ENCODE measurements at regions not wholly inside any gene's neighbourhood (a gene's known extent, or its start where the extent isn't known, plus 50 kb on each side); places are given as distances from the start of the nearest gene placed in this dataset.

- H3K27ac ChIP-seq: no peak overlapping the region
- no peaks in the 10 kb centered on the region for H3K27me3 ChIP-seq
These were observed 286.3 kb downstream of the FGFR2 start for GRCh38 chr10:121311812-121312443.

GRCh38 chr10:121312587-121312986 lies 285.7 kb downstream of the FGFR2 start:
- no peak for DNase-seq
- Histone ChIP-seq H3K4me3 (no peak overlapping the region), H3K9me3 (no peaks in the 10 kb centered on the region), H3K4me1 (no peaks in the 10 kb centered on the region), H3K9ac (ENCODE audit: low read depth in 2 of 2, low read length in 2 of 2) (no peak overlapping the region), H3K27me3 (no peaks in the 10 kb centered on the region), H3K36me3 (no peaks in the 10 kb centered on the region), H3K27ac (no peak overlapping the region)
- TF ChIP-seq CTCF (IDR thresholded peaks at IDR 0.05): no peak
- intact Hi-C loops (cut with DNase I): no loop called here

More at GRCh38 chr10:121311812-121312443, 286.3 kb downstream of the FGFR2 start:
- H3K9ac ChIP-seq (ENCODE audit: low read depth in 2 of 2, low read length in 2 of 2): no peak overlapping the region
- DNase-seq: no peak
- TF ChIP-seq CTCF (IDR thresholded peaks at IDR 0.05): no peak
- intact Hi-C loops (cut with DNase I): no loop called here
- H3K4me1 ChIP-seq: no peaks in the 10 kb centered on the region
- no peaks in the 10 kb centered on the region for H3K36me3 ChIP-seq
- H3K9me3 ChIP-seq: no peaks in the 10 kb centered on the region
- H3K4me3 ChIP-seq: no peak overlapping the region

GRCh38 chr10:121313119-121313875 lies 284.9 kb downstream of the FGFR2 start:
- intact Hi-C loops (cut with DNase I): no loop called here
- H3K4me3 ChIP-seq: no peak overlapping the region
- H3K27me3 ChIP-seq: no peaks in the 10 kb centered on the region
- H3K9ac ChIP-seq (ENCODE audit: low read depth in 2 of 2, low read length in 2 of 2): no peak overlapping the region
- TF ChIP-seq CTCF (IDR thresholded peaks at IDR 0.05): no peak
- H3K27ac ChIP-seq: no peak overlapping the region
- DNase-seq: no peak
- H3K36me3 ChIP-seq: no peaks in the 10 kb centered on the region
- H3K9me3 ChIP-seq: no peaks in the 10 kb centered on the region
- no peaks in the 10 kb centered on the region for H3K4me1 ChIP-seq

GRCh38 chr10:121316432-121316831 lies 281.8 kb downstream of the FGFR2 start:
- no peak overlapping the region for H3K9ac ChIP-seq (ENCODE audit: low read depth in 2 of 2, low read length in 2 of 2)
- DNase-seq: no peak

GRCh38 chr10:121317374-121317773 lies 280.9 kb downstream of the FGFR2 start:
- H3K9ac ChIP-seq (ENCODE audit: low read depth in 2 of 2, low read length in 2 of 2): no peak overlapping the region
- H3K9me3 ChIP-seq: no peaks in the 10 kb centered on the region
- no peaks in the 10 kb centered on the region for H3K36me3 ChIP-seq
- no peak overlapping the region for H3K27ac ChIP-seq
- DNase-seq: no peak
- H3K27me3 ChIP-seq: no peaks in the 10 kb centered on the region
- intact Hi-C loops (cut with DNase I): no loop called here
- H3K4me1 ChIP-seq: no peaks in the 10 kb centered on the region
- H3K4me3 ChIP-seq: no peak overlapping the region
- peak; percentile 14 for TF ChIP-seq CTCF (IDR thresholded peaks at IDR 0.05)

More at GRCh38 chr10:121316432-121316831, 281.8 kb downstream of the FGFR2 start:
- H3K4me3 ChIP-seq: no peak overlapping the region
- intact Hi-C loops (cut with DNase I): no loop called here
- H3K9me3 ChIP-seq: no peaks in the 10 kb centered on the region
- no peaks in the 10 kb centered on the region for H3K36me3 ChIP-seq
- no peak for TF ChIP-seq CTCF (IDR thresholded peaks at IDR 0.05)
- H3K4me1 ChIP-seq: no peaks in the 10 kb centered on the region
- H3K27me3 ChIP-seq: no peaks in the 10 kb centered on the region
- H3K27ac ChIP-seq: no peak overlapping the region
